GM23248 (cell line): ENCODE measurements at regions not wholly inside any gene's neighbourhood (a gene's known extent, or its start where the extent isn't known, plus 50 kb on each side); places are given as distances from the start of the nearest gene placed in this dataset.

Experiments
- DNase-seq: peaks from one replicate; pipeline ENCODE4 v3.0.0-alpha.2; 2015
- H2AFZ ChIP-seq: fragments of 200-600 bp; sonication (generic); 2 replicates; pipeline ENCODE4 v1.6.1; 2016; ENCODE audit warnings: antibody characterized with exemption
- H3F3A ChIP-seq: fragments of 200-600 bp; sonication (generic); 2 replicates; pipeline ENCODE4 v1.6.1; 2016; ENCODE audit warnings: mild to moderate bottlenecking, antibody characterized with exemption, mixed run types; ENCODE audit not compliant: insufficient read depth
- H3K27ac ChIP-seq: fragments of 200-600 bp; sonication (generic); 2 replicates; pipeline ENCODE4 v1.5.1; 2016; ENCODE audit warnings: mild to moderate bottlenecking
- H3K27me3 ChIP-seq: fragments of 200-600 bp; sonication (generic); replicated peaks from 2 replicates; pipeline ENCODE4 v1.6.1; 2016; ENCODE audit warnings: mild to moderate bottlenecking; ENCODE audit not compliant: insufficient read depth
- H3K36me3 ChIP-seq: fragments of 200-600 bp; sonication (generic); 2 replicates; pipeline ENCODE4 v1.6.1; 2016; ENCODE audit warnings: low read depth, mild to moderate bottlenecking
- H3K4me1 ChIP-seq: fragments of 200-600 bp; sonication (generic); 2 replicates; pipeline ENCODE4 v1.6.1; 2016; ENCODE audit warnings: mild to moderate bottlenecking; ENCODE audit not compliant: insufficient read depth
- H3K4me2 ChIP-seq: fragments of 200-600 bp; sonication (generic); one replicate; pipeline ENCODE4 v1.6.1; 2016; ENCODE audit warnings: mild to moderate bottlenecking; ENCODE audit not compliant: unreplicated experiment
- H3K4me3 ChIP-seq: fragments of 200-600 bp; sonication (generic); 2 replicates; pipeline ENCODE4 v1.5.1; 2016; ENCODE audit warnings: mild to moderate bottlenecking
- H3K79me2 ChIP-seq: fragments of 200-600 bp; sonication (generic); 2 replicates; pipeline ENCODE4 v1.6.1; 2016; ENCODE audit warnings: mild to moderate bottlenecking; ENCODE audit not compliant: insufficient read depth
- H3K9ac ChIP-seq: fragments of 200-600 bp; sonication (generic); 2 replicates; pipeline ENCODE4 v1.6.1; 2016; ENCODE audit warnings: mild to moderate bottlenecking
- H3K9me2 ChIP-seq: fragments of 200-600 bp; sonication (generic); 2 replicates; pipeline ENCODE4 v1.6.1; 2016; ENCODE audit warnings: mixed run types, mild to moderate bottlenecking, moderate library complexity; ENCODE audit not compliant: insufficient read depth
- H3K9me3 ChIP-seq: fragments of 200-600 bp; sonication (generic); one replicate; pipeline ENCODE4 v1.6.1; 2017; ENCODE audit warnings: low read depth
- H4K20me1 ChIP-seq: fragments of 200-600 bp; sonication (generic); 2 replicates; pipeline ENCODE4 v1.6.0; 2016; ENCODE audit not compliant: insufficient read depth
- EZH2 ChIP-seq: fragments of 200-600 bp; sonication (generic); IDR thresholded peaks from 2 replicates; pipeline ENCODE4 v1.6.1; 2018; ENCODE audit warnings: antibody characterized with exemption, mild to moderate bottlenecking; ENCODE audit not compliant: insufficient read depth, poor library complexity, severe bottlenecking
- EZH2phosphoT487 ChIP-seq: fragments of 200-600 bp; sonication (generic); IDR thresholded peaks from 2 replicates; pipeline ENCODE4 v1.6.1; 2018; ENCODE audit warnings: antibody characterized with exemption, moderate library complexity, mild to moderate bottlenecking, low read depth; ENCODE audit not compliant: insufficient read depth
- WGBS, 2 experiments: methylation state at CpG; one replicate each; pipeline ENCODE4 v1.1.6; 2015 to 2017; ENCODE audit warnings: low lambda C conversion rate in 2 of 2, low coverage in 1 of 2; ENCODE audit errors: missing lambda C conversion rate in 2 of 2; 5-methylcytosine and 5-hydroxymethylcytosine counted together
- in situ Hi-C: fragments of 300-500 bp; cut with MboI; formaldehyde crosslinking; loops from 2 replicates; pipeline ENCODE4 v1.15.0; 2020

DNA sequence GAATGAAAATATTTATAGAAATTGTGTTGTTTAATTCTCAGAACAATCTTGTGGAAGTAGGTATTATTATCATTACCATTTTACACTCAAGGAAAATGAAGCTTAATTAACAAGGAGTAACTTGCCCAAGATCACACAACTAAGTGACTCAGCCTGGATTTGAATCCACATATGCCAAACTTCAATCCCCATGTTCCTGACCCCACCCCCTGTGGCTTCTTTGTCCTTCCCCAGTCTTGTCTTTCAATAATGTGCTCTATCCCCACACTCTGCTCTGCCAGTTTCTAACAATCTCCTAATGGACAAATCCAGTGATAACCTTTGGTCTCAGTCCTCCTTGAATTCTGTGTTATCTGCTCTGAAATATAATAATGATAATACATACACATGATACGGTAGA lies 355.2 kb downstream of the BMP4 start:
- in situ Hi-C loops = no loop called here
- H3K36me3 ChIP-seq = no peaks in the 10 kb centered on the region
- TF ChIP-seq EZH2phosphoT487 (no peak), EZH2 (no peak)
- H3K79me2 ChIP-seq = no peaks in the 10 kb centered on the region
- H3K4me2 ChIP-seq = no peak overlapping the region
- peaks cover 10% of the 10 kb centered on the region; the same call in 1 of the 2 replicates for H3K27me3 ChIP-seq
- H3K4me1 ChIP-seq = no peaks in the 10 kb centered on the region
- DNase-seq = no peak
- H2AFZ ChIP-seq = no peak overlapping the region
- H3K9me2 ChIP-seq = no peaks in the 10 kb centered on the region
- no peak overlapping the region for H3K27ac ChIP-seq
- H3F3A ChIP-seq = no peaks in the 10 kb centered on the region
- no peaks in the 10 kb centered on the region for H4K20me1 ChIP-seq
- H3K9me3 ChIP-seq = no peaks in the 10 kb centered on the region
- no peak overlapping the region for H3K9ac ChIP-seq
- no peak overlapping the region for H3K4me3 ChIP-seq
- 68 to 85% methylated on average over 1 of the region's 1 CpG for WGBS, 2 experiments

DNA sequence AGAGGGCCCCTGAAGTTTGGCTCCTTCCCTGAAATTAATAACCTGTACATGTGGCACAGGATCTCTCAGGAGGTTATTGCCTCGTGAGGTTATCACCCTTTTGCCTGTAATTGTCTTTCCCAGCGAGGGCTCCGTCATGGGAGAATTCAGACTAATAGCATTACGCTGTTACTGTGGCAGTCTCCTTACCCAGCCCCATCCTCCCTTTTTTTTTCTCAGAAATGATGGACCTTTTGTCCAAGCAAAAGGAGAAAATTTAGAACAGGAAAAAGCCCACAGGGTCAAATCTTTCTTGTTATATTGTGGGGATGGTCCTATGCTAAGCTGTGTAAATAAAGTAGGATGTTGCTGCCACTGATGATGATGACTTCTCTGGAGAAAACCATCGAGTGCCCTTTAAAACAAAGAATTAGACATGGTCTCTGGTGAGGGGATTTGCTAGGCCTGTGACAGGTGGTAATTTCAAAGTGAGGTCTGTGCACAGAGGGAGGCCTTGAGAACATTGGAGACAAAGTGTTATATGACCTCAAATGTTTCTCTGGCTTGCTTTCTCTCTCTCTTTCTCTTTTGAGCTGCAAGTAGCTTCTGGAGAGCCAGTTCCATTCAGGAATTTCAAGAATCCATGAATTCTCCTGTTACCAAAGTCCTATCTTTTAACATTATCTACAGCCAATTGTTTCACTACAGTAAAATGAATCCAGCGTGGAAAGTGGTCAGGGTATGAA lies 357.2 kb downstream of the BMP4 start:
- no peak overlapping the region for H3K4me3 ChIP-seq
- no peaks in the 10 kb centered on the region for H3K9me2 ChIP-seq
- H3K4me2 ChIP-seq = no peak overlapping the region
- 57 to 59% methylated on average over 6 of the region's 6 CpGs for WGBS, 2 experiments
- H2AFZ ChIP-seq = no peak overlapping the region
- H3K9ac ChIP-seq = no peak overlapping the region
- H3K79me2 ChIP-seq = no peaks in the 10 kb centered on the region
- no peaks in the 10 kb centered on the region for H3F3A ChIP-seq
- H4K20me1 ChIP-seq = no peaks in the 10 kb centered on the region
- no peaks in the 10 kb centered on the region for H3K9me3 ChIP-seq
- H3K27ac ChIP-seq = no peak overlapping the region
- H3K4me1 ChIP-seq = no peaks in the 10 kb centered on the region
- H3K27me3 ChIP-seq = peaks cover 10% of the 10 kb centered on the region; the same call in 1 of the 2 replicates
- TF ChIP-seq EZH2phosphoT487 = no peak
- no peak for TF ChIP-seq EZH2
- no peak for DNase-seq
- no peaks in the 10 kb centered on the region for H3K36me3 ChIP-seq
- in situ Hi-C loops = no loop called here

DNA sequence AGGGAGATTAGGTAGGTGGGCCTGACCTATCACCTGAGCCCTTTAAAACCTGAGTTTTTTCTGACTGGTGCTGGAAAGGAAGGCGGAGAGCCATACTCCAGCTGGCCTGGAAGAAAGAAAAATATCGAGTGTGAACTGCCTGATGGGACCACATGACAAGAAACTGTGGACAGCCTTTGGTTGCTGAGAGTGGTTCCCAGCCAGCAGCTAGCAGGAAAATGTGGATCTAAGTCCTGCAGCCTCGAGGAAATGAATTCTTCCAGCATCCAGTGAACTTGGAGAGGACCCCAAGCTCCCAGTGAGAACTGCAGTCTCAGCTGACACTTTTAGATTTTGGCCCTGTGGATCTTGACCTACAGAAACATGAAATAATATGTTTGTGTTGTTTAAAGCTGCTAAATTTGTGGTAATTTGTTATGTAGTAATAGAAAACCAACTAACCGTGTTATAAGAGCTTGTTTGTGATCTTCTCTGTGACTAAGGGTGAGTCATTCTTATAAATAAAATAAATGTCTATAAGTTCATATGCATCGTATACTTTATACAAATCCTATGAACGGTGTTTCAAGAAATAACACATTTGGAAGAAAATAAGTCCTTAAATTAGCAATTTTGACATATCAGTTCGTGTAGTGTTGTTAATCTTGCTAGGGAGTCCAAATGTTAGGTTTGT lies 359.6 kb downstream of the BMP4 start:
- no peak for DNase-seq
- in situ Hi-C loops = no loop called here

DNA sequence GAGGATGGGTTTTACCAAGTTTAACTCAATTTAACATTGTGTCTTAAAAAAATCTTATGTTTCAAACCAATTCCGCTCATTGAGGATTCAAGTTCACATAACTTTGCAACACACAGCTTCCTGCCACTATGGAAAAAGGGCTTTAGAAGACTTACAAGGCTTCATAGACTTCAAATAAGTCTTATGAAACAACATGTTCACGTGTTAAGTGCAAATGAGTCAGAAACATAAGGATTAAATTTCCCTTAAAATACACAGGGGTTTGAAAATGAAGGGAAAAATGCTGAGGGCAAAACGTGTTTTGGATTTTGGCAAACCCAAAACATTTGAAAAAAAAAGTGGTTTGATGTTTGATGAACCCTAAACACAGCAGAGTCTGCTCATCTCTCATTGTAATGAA lies 364.8 kb downstream of the BMP4 start:
- WGBS, 2 experiments = 26 to 32% methylated on average over 3 of the region's 3 CpGs
- TF ChIP-seq EZH2phosphoT487 = no peak
- TF ChIP-seq EZH2 = no peak
- DNase-seq = no peak
- Histone ChIP-seq H3K9ac (no peak overlapping the region), H3K27ac (no peak overlapping the region), H3K4me2 (no peak overlapping the region), H3K79me2 (no peaks in the 10 kb centered on the region), H3K9me2 (no peaks in the 10 kb centered on the region), H4K20me1 (no peaks in the 10 kb centered on the region), H3K4me1 (no peaks in the 10 kb centered on the region), H2AFZ (no peak overlapping the region), H3K27me3 (peaks cover 20% of the 10 kb centered on the region; the same call in 1 of the 2 replicates), H3K36me3 (no peaks in the 10 kb centered on the region), H3F3A (no peaks in the 10 kb centered on the region), H3K9me3 (no peaks in the 10 kb centered on the region), H3K4me3 (no peak overlapping the region)
- in situ Hi-C loops = no loop called here

More for the DNA sequence above, 359.6 kb downstream of the BMP4 start:
- H3K9me2 ChIP-seq = no peaks in the 10 kb centered on the region
- H3K27me3 ChIP-seq = 0 out of 2 replicates have a peak, but pooled peaks cover 5% of the 10 kb centered on the region
- WGBS, 2 experiments = 48 to 50% methylated on average over 7 of the region's 7 CpGs
- H3F3A ChIP-seq = no peaks in the 10 kb centered on the region
- H4K20me1 ChIP-seq = no peaks in the 10 kb centered on the region
- no peak overlapping the region for H3K27ac ChIP-seq
- H3K4me3 ChIP-seq = no peak overlapping the region
- H3K79me2 ChIP-seq = no peaks in the 10 kb centered on the region
- no peaks in the 10 kb centered on the region for H3K36me3 ChIP-seq
- no peak overlapping the region for H2AFZ ChIP-seq
- H3K9me3 ChIP-seq = no peaks in the 10 kb centered on the region
- no peak overlapping the region for H3K9ac ChIP-seq
- TF ChIP-seq EZH2 (no peak), EZH2phosphoT487 (no peak)
- H3K4me1 ChIP-seq = no peaks in the 10 kb centered on the region
- H3K4me2 ChIP-seq = no peak overlapping the region
